ENCODE measurements at regions not wholly inside any gene's neighbourhood (a gene's known extent, or its start where the extent isn't known, plus 50 kb on each side); places are given as distances from the start of the nearest gene placed in this dataset.

- POLR2A ChIA-PET, result no interaction called here
- Histone ChIP-seq H3K4me3 (replicated peaks in 1 of 2; ENCODE audit: low read depth in 1 of 2, low read length in 2 of 2) (no peak overlapping the region), H4K20me1 (ENCODE audit: insufficient read depth) (no peaks in the 10 kb centered on the region), H3K4me1 (ENCODE audit: control insufficient read depth in 1 of 2, insufficient read depth in 2 of 2, low read length in 2 of 2) (peaks cover 10% of the 10 kb centered on the region in 2 experiments; a peak in 3 of 4 replicates), H3K9ac (ENCODE audit: low read length) (no peak overlapping the region), H3K9me2 (ENCODE audit: insufficient read depth) (no peaks in the 10 kb centered on the region), H3K79me2 (ENCODE audit: insufficient read depth, low read length) (no peaks in the 10 kb centered on the region), H3K4me2 (ENCODE audit: low read length) (0 out of 2 replicates have a peak overlapping the region, but pooled peaks have one; percentile 7), H3K27me3 (ENCODE audit: insufficient read depth, low read length) (no peaks in the 10 kb centered on the region), H3K9me3 (ENCODE audit: control insufficient read depth in 1 of 2, insufficient read depth in 1 of 2, low read depth in 1 of 2, low read length in 2 of 2) (no peaks in the 10 kb centered on the region), H3K36me3 (ENCODE audit: control insufficient read depth in 1 of 2, insufficient read depth in 2 of 2, low read length in 2 of 2) (no peaks in the 10 kb centered on the region), H2AFZ (ENCODE audit: low read depth, low read length, poor library complexity, severe bottlenecking) (peak overlapping the region; percentile 19), H3K27ac (ENCODE audit: low read depth, low read length) (no peak overlapping the region)
- intact Hi-C loops (cut with micrococcal nuclease), result no loop called here
- CTCF ChIA-PET, result no interaction called here
- BruUV-seq (replicated peaks), result no TSS peak
- DNase-seq (ENCODE audit: low read depth, low spot score) (peak; percentile 1), ATAC-seq (no peak; the same call in 1 of the 2 replicates)
- TF ChIP-seq SIN3A (IDR thresholded peaks at IDR 0.05; ENCODE audit: low read depth) (no peak), CEBPB (IDR thresholded peaks at IDR 0.05; ENCODE audit: low read depth) (peak; percentile 51; the same call in 1 of the 2 replicates), POLR2AphosphoS5 (IDR thresholded peaks at IDR 0.05; ENCODE audit: low read depth, low read length) (no peak)
- RAD21 ChIA-PET (ENCODE audit: low non-redundant PET in 1 of 2, low total read pairs in 2 of 2, uncharacterized antibody in 2 of 2, unreplicated experiment in 2 of 2), result no interaction called here
Observed at GRCh38 chr7:21365866-21366624, 61.8 kb upstream of the SP4 start.

GRCh38 chr7:21367081-21367480 lies 60.8 kb upstream of the SP4 start:
- H3K36me3 ChIP-seq (ENCODE audit: control insufficient read depth in 1 of 2, insufficient read depth in 2 of 2, low read length in 2 of 2), result no peaks in the 10 kb centered on the region
- TF ChIP-seq, protein P1, sequence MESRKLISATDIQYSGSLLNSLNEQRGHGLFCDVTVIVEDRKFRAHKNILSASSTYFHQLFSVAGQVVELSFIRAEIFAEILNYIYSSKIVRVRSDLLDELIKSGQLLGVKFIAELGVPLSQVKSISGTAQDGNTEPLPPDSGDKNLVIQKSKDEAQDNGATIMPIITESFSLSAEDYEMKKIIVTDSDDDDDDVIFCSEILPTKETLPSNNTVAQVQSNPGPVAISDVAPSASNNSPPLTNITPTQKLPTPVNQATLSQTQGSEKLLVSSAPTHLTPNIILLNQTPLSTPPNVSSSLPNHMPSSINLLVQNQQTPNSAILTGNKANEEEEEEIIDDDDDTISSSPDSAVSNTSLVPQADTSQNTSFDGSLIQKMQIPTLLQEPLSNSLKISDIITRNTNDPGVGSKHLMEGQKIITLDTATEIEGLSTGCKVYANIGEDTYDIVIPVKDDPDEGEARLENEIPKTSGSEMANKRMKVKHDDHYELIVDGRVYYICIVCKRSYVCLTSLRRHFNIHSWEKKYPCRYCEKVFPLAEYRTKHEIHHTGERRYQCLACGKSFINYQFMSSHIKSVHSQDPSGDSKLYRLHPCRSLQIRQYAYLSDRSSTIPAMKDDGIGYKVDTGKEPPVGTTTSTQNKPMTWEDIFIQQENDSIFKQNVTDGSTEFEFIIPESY (IDR thresholded peaks at IDR 0.05; ENCODE audit: extremely low read depth, insufficient replicate concordance, low read length), result no peak
- TF ChIP-seq EGR1 (IDR thresholded peaks at IDR 0.05; ENCODE audit: low read depth), result no peak
- no peak for TF ChIP-seq REST (IDR thresholded peaks at IDR 0.05; ENCODE audit: low read depth)
- TF ChIP-seq MAX (IDR thresholded peaks at IDR 0.05), result no peak
- TF ChIP-seq YY1 (IDR thresholded peaks at IDR 0.05; ENCODE audit: extremely low read depth, insufficient replicate concordance, low read depth, low read length), result no peak
- TF ChIP-seq CTCF (IDR thresholded peaks at IDR 0.05 in 2 of 3, conservative IDR thresholded peaks at IDR 0.05 in 1 of 3; ENCODE audit: borderline replicate concordance in 1 of 3, insufficient read depth in 1 of 3, low read depth in 2 of 3, low read length in 2 of 3), result no peak
- no peak for TF ChIP-seq CEBPB (IDR thresholded peaks at IDR 0.05; ENCODE audit: low read depth)
- TF ChIP-seq POLR2AphosphoS5 (IDR thresholded peaks at IDR 0.05; ENCODE audit: low read depth, low read length), result no peak
- no peak for TF ChIP-seq SIN3A (IDR thresholded peaks at IDR 0.05; ENCODE audit: low read depth)

More at GRCh38 chr7:21367081-21367480, 60.8 kb upstream of the SP4 start:
- ChIA-PET POLR2A (no interaction called here), RAD21 (ENCODE audit: low non-redundant PET in 1 of 2, low total read pairs in 2 of 2, uncharacterized antibody in 2 of 2, unreplicated experiment in 2 of 2) (no interaction called here), CTCF (no interaction called here)
- DNase-seq (ENCODE audit: low read depth, low spot score) (no peak), ATAC-seq (no peak)
- Histone ChIP-seq H3K9me2 (ENCODE audit: insufficient read depth) (no peaks in the 10 kb centered on the region), H3K4me2 (ENCODE audit: low read length) (no peak overlapping the region), H4K20me1 (ENCODE audit: insufficient read depth) (no peaks in the 10 kb centered on the region), H2AFZ (ENCODE audit: low read depth, low read length, poor library complexity, severe bottlenecking) (no peak overlapping the region), H3K9ac (ENCODE audit: low read length) (no peak overlapping the region), H3K27ac (ENCODE audit: low read depth, low read length) (no peak overlapping the region), H3K79me2 (ENCODE audit: insufficient read depth, low read length) (no peaks in the 10 kb centered on the region), H3K4me1 (ENCODE audit: control insufficient read depth in 1 of 2, insufficient read depth in 2 of 2, low read length in 2 of 2) (peaks cover 10% of the 10 kb centered on the region in 2 experiments; a peak in 3 of 4 replicates), H3K9me3 (ENCODE audit: control insufficient read depth in 1 of 2, insufficient read depth in 1 of 2, low read depth in 1 of 2, low read length in 2 of 2) (no peaks in the 10 kb centered on the region), H3K27me3 (ENCODE audit: insufficient read depth, low read length) (no peaks in the 10 kb centered on the region), H3K4me3 (replicated peaks in 1 of 2; ENCODE audit: low read depth in 1 of 2, low read length in 2 of 2) (no peak overlapping the region)
- BruUV-seq (replicated peaks), result no TSS peak
- intact Hi-C loops (cut with micrococcal nuclease), result no loop called here

Measured in HCT116 (cell line).